SH-SY5Y (cell line): ENCODE measurements at regions not wholly inside any gene's neighbourhood (a gene's known extent, or its start where the extent isn't known, plus 50 kb on each side); places are given as distances from the start of the nearest gene placed in this dataset.

ENCODE experiments used
- GATA2 ChIP-seq: IDR thresholded peaks from 2 replicates; pipeline ENCODE4 v1.6.1; 2011; ENCODE audit warnings: mild to moderate bottlenecking, low read depth, low read length
- GATA3 ChIP-seq: IDR thresholded peaks from 2 replicates; pipeline ENCODE4 v1.6.1; 2011; ENCODE audit warnings: low read depth, mild to moderate bottlenecking, low read length, moderate library complexity

DNA sequence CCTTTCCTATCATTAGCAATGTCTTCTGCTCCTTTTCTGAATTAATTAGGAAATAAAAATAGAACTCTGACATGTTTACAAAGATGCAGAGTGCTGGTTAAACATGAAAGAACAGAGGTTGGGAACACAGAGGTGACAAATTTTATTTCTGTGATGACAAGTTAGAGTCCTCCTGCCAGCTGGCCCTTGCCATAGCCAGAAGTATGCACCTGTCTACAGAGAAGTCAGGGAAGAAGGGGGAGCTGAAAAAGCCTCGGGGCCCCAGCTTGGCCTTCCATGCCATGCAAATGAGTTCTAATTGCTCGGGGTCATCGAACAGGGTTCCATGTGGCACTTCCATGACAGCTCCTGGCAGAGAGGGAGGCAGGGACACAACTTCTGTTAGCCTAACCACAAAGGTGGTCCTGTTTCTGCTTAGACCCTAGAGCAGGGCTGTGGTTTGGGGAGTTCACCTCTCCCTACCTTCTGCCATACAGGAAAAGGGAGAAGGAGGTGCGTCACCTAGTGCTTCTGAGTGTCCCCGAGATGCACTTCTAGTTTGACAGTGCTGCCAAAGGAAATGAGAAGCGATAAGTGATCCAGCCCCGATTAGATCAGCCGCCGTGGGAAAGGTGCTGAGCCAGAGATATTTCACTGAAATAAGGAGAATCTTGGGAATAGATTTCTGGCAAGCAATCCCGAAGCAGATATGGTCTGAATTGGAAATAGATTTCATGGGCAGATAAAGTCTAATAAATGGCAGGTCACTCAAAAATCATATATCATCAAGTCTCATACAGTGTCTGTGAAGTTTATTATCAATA lies 155.8 kb upstream of the FOXN3 start:
- TF ChIP-seq GATA3 = no peak
- TF ChIP-seq GATA2 = no peak
